ENCODE measurements at regions not wholly inside any gene's neighbourhood (a gene's known extent, or its start where the extent isn't known, plus 50 kb on each side); places are given as distances from the start of the nearest gene placed in this dataset.

DNA sequence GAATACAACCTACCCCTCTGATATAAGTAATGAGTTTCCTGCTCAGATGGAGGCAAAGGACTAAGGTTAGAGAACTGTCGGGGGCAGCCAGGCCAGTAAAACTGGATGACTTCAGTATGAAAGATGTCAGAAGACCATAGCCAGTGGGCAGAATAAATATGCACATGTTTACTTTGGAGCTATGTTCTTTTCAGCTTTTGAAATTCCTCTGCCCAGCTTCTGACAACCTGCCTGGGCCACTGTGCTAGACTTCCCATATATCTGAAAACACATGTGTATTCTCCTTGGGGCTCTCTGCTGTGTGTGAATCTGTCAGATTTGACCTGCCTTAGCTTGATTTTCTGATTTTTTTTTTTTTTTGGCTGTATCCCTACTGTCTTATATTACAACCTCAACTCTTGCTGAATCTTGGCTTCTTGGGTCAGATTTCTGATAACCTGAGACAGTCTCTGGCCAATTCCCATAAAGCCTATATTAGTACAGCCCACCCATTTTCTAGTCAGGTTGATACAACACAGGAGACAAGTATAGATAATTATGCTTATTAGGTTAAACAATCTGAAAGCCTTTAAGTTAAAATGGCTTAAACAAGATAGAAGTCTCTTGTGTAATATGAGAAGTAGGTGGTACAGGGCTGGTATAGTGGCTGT lies 76.6 kb upstream of the PRLR start:
- TF ChIP-seq, protein P1, sequence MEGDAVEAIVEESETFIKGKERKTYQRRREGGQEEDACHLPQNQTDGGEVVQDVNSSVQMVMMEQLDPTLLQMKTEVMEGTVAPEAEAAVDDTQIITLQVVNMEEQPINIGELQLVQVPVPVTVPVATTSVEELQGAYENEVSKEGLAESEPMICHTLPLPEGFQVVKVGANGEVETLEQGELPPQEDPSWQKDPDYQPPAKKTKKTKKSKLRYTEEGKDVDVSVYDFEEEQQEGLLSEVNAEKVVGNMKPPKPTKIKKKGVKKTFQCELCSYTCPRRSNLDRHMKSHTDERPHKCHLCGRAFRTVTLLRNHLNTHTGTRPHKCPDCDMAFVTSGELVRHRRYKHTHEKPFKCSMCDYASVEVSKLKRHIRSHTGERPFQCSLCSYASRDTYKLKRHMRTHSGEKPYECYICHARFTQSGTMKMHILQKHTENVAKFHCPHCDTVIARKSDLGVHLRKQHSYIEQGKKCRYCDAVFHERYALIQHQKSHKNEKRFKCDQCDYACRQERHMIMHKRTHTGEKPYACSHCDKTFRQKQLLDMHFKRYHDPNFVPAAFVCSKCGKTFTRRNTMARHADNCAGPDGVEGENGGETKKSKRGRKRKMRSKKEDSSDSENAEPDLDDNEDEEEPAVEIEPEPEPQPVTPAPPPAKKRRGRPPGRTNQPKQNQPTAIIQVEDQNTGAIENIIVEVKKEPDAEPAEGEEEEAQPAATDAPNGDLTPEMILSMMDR (IDR thresholded peaks at IDR 0.05; ENCODE audit: insufficient read depth, missing control alignments), result no peak
- no peak for FAIRE-seq

DNA sequence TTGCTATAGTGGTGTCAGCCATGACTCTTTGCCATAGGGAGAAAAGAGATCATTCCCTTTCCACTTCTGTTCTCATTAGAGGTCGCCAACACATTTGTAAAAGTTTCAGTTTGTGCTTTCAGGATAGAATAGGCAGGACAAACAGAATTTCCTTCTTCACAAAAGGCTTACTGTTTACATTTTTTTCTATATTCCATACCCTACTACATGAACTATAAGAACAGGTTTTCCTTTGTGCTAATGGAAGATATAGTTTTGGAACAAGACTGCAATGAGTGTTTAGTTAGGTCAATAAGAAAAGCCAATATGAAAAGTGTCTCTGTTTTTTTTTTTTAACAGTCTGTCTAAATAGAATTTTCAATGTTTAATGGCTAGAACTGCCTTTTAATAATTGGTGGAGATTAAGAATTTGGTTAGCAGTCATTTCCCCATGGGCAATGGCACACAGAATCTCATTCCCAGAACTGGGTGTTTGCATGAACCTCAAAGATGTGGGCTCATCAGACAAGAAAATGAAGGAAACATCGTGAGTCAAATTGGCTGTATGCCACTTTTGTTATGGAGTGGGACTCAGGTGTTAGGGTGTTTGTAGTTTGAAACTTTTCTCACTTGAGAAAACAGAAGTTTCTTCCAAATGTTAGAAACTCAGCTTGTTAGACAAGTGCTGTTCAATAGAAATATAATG lies 75.2 kb upstream of the PRLR start:
- TF ChIP-seq, protein P1 (IDR thresholded peaks at IDR 0.05; ENCODE audit: insufficient read depth, missing control alignments), result no peak
- no peak for FAIRE-seq
- no peak for DNase-seq (ENCODE audit: insufficient read length, low spot score)

More for the DNA sequence above, 76.6 kb upstream of the PRLR start:
- no peak for DNase-seq (ENCODE audit: insufficient read length, low spot score)

DNA sequence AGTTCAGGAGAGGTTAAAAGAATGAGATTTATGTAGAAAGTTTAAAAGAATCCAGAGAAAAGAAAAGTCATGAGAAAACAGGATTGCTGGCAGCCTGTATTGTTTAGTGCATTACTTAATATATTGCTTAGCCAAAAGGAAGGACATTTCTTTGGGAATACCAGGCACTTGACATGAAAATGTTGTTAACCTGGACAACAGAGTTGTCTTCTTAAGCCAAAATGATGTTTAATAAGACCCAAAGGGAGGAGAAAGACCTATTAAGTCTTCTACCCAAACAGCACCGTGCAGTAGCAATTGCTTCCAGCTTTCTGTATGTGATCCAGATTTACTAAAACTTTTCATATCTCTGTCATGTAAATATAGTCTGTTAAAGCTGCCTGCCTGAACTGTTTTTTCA lies 74.0 kb upstream of the PRLR start:
- TF ChIP-seq, protein P1 (IDR thresholded peaks at IDR 0.05; ENCODE audit: insufficient read depth, missing control alignments), result no peak
- DNase-seq (ENCODE audit: insufficient read length, low spot score) (no peak), FAIRE-seq (no peak)

DNA sequence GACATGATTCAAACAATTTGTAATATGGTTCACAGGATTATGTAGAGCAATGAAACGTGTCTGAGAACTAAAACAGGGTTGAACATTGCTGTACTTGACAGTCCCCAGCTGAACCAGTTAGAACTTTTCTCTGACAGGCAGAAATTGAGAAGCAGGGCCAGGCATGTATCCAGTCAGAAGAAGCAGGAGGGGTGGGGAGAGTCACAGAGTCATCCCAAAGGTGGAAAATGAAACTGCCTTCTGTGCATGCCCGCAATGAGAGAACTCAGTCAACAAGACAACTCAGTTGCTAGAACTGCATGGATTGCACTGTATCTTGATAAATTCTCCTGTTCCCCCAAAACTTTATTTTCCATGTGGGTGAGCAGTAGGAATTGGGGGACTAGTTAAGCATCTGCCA lies 72.9 kb upstream of the PRLR start:
- TF ChIP-seq, protein P1 (IDR thresholded peaks at IDR 0.05; ENCODE audit: insufficient read depth, missing control alignments), result no peak
- DNase-seq (ENCODE audit: insufficient read length, low spot score), result no peak

DNA sequence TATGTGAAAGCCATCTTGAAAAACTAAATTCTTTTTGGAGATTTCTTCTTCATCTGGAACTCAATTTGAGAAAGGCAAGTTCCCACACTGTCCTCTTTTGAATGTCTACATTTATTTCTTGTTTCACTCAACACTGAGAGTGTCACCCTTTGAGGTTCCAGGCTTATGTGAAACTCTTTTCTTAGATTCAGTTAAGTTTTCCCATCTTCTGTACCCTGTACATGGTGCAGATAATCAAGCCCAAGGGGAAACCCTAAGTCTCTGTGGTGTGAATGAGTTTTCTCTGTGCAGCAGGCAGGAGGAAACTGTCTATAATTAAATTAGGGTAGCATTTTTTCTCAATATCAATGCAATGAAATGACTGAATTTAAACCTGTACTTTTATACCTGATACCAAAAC lies 72.3 kb upstream of the PRLR start:
- TF ChIP-seq, protein P1 (IDR thresholded peaks at IDR 0.05; ENCODE audit: insufficient read depth, missing control alignments), result no peak
- DNase-seq (ENCODE audit: insufficient read length, low spot score), result no peak
- no peak for FAIRE-seq

More for the DNA sequence above, 72.9 kb upstream of the PRLR start:
- FAIRE-seq, result no peak

DNA sequence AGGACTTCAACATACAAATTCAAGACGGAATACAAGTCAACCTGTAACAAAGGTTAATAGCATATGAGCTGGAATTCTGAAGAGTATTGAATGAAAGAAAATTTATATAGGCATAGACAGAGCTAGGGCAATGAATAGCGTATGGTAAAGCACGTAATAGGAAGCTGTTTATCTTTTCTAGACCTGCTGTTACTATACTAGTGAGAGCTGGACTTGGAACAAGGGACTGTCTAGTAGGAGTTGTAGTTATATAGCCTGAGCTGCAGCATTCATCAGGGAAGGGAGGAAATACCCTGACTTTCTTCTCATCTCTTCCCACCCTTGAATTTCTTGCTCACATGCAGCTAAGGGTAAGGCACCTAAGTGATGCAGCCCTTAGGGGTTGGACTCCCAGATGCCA lies 67.5 kb upstream of the PRLR start:
- FAIRE-seq, result no peak
- TF ChIP-seq, protein P1 (IDR thresholded peaks at IDR 0.05; ENCODE audit: insufficient read depth, missing control alignments), result no peak
- no peak for DNase-seq (ENCODE audit: insufficient read length, low spot score)

DNA sequence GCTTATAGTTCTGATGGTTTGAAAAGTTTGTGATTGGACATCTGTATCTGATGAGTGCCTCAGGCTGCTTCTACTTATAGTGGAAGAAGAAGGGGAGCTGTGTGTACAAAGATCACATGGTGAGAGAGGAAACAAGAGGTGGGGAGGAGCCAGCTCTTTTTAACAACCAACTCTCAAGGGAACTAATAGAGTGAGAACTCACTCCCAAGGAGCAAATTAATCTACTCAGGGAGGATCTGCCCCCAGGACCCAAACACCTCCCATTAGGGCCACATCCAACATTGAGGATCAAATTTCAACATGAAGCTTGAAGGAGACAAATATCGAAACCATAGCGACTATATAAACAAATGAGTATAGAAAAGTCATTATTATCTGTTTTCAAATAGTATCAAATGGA lies 64.7 kb upstream of the PRLR start:
- TF ChIP-seq, protein P1 (IDR thresholded peaks at IDR 0.05; ENCODE audit: insufficient read depth, missing control alignments), result no peak
- no peak for DNase-seq (ENCODE audit: insufficient read length, low spot score)
- no peak for FAIRE-seq

Measured in D721Med (cell line).